K562 (cell line): ENCODE measurements at regions not wholly inside any gene's neighbourhood (a gene's known extent, or its start where the extent isn't known, plus 50 kb on each side); places are given as distances from the start of the nearest gene placed in this dataset.

Source experiments
- ATAC-seq: fragments of 200-7000 bp; cut with Tn5 transposase; 3 replicates; pipeline ENCODE4 v1.9.1; 2020; ENCODE audit warnings: moderate library complexity
- BruUV-seq: library from RNA; stranded (reverse); fragments of 400-500 nt; replicated peaks from 2 replicates; lab custom pipeline; 2021; lab: Mats Ljungman, UMichigan
- CTCF ChIA-PET: fragments of 300-600 bp; formaldehyde crosslinking; extraction: SDS; loops from one replicate; lab custom pipeline; 2021; ENCODE audit warnings: low intra/inter-chr PET ratio; lab: Yijun Ruan, JAX
- POLR2A ChIA-PET: fragments of 300-600, 350-650 bp; sonication (Branson Sonifier 250); formaldehyde crosslinking; extraction: SDS; loops from one replicate; lab custom pipeline; 2021; ENCODE audit warnings: antibody characterized with exemption, inconsistent platforms; lab: Yijun Ruan, JAX
- DNase-seq, 4 experiments: peaks; one replicate each; pipeline versions ENCODE4 v3.0.0 to v3.0.0-alpha.2; 2011 to 2018; ENCODE audit warnings: low spot score in 3 of 4, mixed read lengths in 3 of 4; ENCODE audit errors: extremely low read depth in 1 of 4
- FAIRE-seq: peaks from 2 replicates; lab custom pipeline; 2011; peaks lifted over from hg19 to GRCh38; lab: Jason Lieb, UNC
- H2AFZ ChIP-seq: 2 replicates; pipeline ENCODE4 v1.6.0; 2011; ENCODE audit warnings: low read depth, low read length, control low read depth, inconsistent platforms
- H3K27ac ChIP-seq: fragments of 200-600 bp; 3 replicates; pipeline ENCODE4 v1.8.0; 2011; ENCODE audit warnings: low read depth, mild to moderate bottlenecking, control low read depth, inconsistent platforms, low read length, moderate library complexity, mixed read lengths; ENCODE audit errors: extremely low read depth
- H3K27me3 ChIP-seq, 2 experiments: fragments of 300-600 bp in 1 of 2; 2 replicates in 1 of 2; 3 replicates in 1 of 2; pipeline versions ENCODE4 v1.6.0 to v1.8.0; 2011; ENCODE audit warnings: inconsistent platforms in 2 of 2, low read length in 2 of 2, mild to moderate bottlenecking in 1 of 2, mixed read lengths in 1 of 2, moderate library complexity in 1 of 2; ENCODE audit not compliant: control insufficient read depth in 2 of 2, insufficient read depth in 2 of 2
- H3K36me3 ChIP-seq: fragments of 300-600 bp; 3 replicates; pipeline ENCODE4 v1.8.0; 2011; ENCODE audit warnings: mild to moderate bottlenecking, low read length, inconsistent platforms; ENCODE audit not compliant: control insufficient read depth, insufficient read depth
- H3K4me1 ChIP-seq, 2 experiments: fragments of 200-600 bp in 1 of 2; replicated peaks in 1 of 2; 2 replicates in 1 of 2; 3 replicates in 1 of 2; pipeline versions ENCODE4 v1.5.1 to v1.8.0; 2011; ENCODE audit warnings: inconsistent platforms in 2 of 2, low read length in 2 of 2, mild to moderate bottlenecking in 1 of 2, mixed read lengths in 1 of 2, moderate library complexity in 1 of 2; ENCODE audit not compliant: control insufficient read depth in 2 of 2, insufficient read depth in 2 of 2
- H3K4me2 ChIP-seq: 2 replicates; pipeline ENCODE4 v1.6.1; 2011; ENCODE audit warnings: low read length, control low read depth, inconsistent platforms, mixed read lengths; ENCODE audit not compliant: insufficient read depth
- H3K4me3 ChIP-seq: fragments of 200-600 bp; sonication (generic), shearing (Covaris generic); 2 replicates; pipeline ENCODE4 v1.5.1; 2016; ENCODE audit warnings: control low read depth, inconsistent platforms
- H3K79me2 ChIP-seq: fragments of 200-600 bp; 3 replicates; pipeline ENCODE4 v1.8.0; 2011; ENCODE audit warnings: low read length, inconsistent platforms; ENCODE audit not compliant: control insufficient read depth, insufficient read depth
- H3K9ac ChIP-seq, 2 experiments: 2 replicates each; pipeline versions ENCODE4 v1.6.0 to v1.6.1; 2011; ENCODE audit warnings: low read depth in 2 of 2, low read length in 2 of 2, control low read depth in 1 of 2, inconsistent platforms in 1 of 2, mild to moderate bottlenecking in 1 of 2, mixed read lengths in 1 of 2; ENCODE audit not compliant: insufficient read depth in 1 of 2
- H3K9me1 ChIP-seq: one replicate; pipeline ENCODE4 v1.6.0; 2011; ENCODE audit warnings: inconsistent platforms, mild to moderate bottlenecking, low read length, moderate library complexity; ENCODE audit not compliant: control insufficient read depth, insufficient read depth
- H3K9me3 ChIP-seq: replicated peaks from 2 replicates; pipeline ENCODE4 v1.5.1; 2011; ENCODE audit warnings: low read depth, low read length, inconsistent platforms; ENCODE audit not compliant: control insufficient read depth, insufficient read depth
- H4K20me1 ChIP-seq: replicated peaks from 2 replicates; pipeline ENCODE4 v1.6.1; 2011; ENCODE audit warnings: low read length, inconsistent platforms, mixed read lengths; ENCODE audit not compliant: control insufficient read depth, insufficient read depth
- CHD7 ChIP-seq: fragments of 200-600 bp; sonication (generic); IDR thresholded peaks from one replicate; pipeline ENCODE4 v1.6.1; 2012; ENCODE audit warnings: mild to moderate bottlenecking, low read depth, low read length, inconsistent platforms
- KHSRP ChIP-seq: fragments of 450-650 bp; IDR thresholded peaks from 2 replicates; pipeline ENCODE4 v1.6.1; 2017
- RNF2 ChIP-seq: sonication (generic); IDR thresholded peaks from 2 replicates; pipeline ENCODE4 v1.6.1; 2016
- ZBTB11 ChIP-seq, 3 experiments: fragments of 200-800 bp in 1 of 3; fragments of 250-450 bp in 1 of 3; fragments of 450-650 bp in 1 of 3; sonication (Bioruptor Pico) in 1 of 3; sonication (Bioruptor generic) in 1 of 3; formaldehyde crosslinking in 1 of 3; IDR thresholded peaks; 2 replicates each; pipeline versions ENCODE4 v1.6.1 to v1.8.0; 2016 to 2022; ENCODE audit warnings: mild to moderate bottlenecking in 2 of 3, missing genetic modification characterization in 2 of 3, missing compliant biosample characterization in 1 of 3, moderate library complexity in 1 of 3
- ZC3H11A ChIP-seq: IDR thresholded peaks from 2 replicates; pipeline ENCODE4 v1.6.1; 2012; ENCODE audit warnings: low read depth, low read length, improper control_type of control experiment
- WGBS: fragments of 100-300 bp; shearing (Covaris generic); methylation state at CpG from one replicate; pipeline ENCODE4 v1.1.6; 2016; ENCODE audit warnings: low coverage, mixed read lengths; ENCODE audit not compliant: insufficient coverage; ENCODE audit errors: missing lambda C conversion rate; 5-methylcytosine and 5-hydroxymethylcytosine counted together
- in situ Hi-C: fragments of 300-500 bp; cut with MboI; formaldehyde crosslinking; loops from 4 replicates; pipeline ENCODE4 v1.15.0; 2018; ENCODE audit warnings: inconsistent platforms, mixed read lengths
- intact Hi-C: fragments of 100-400 bp; cut with micrococcal nuclease; formaldehyde crosslinking; loops from 2 replicates; pipeline ENCODE4 v1.14.2; 2022
- TF ChIP-seq, protein P1 (sequence below): fragments of 450-650 bp; IDR thresholded peaks from 2 replicates; pipeline ENCODE4 v1.6.1; 2016

DNA sequence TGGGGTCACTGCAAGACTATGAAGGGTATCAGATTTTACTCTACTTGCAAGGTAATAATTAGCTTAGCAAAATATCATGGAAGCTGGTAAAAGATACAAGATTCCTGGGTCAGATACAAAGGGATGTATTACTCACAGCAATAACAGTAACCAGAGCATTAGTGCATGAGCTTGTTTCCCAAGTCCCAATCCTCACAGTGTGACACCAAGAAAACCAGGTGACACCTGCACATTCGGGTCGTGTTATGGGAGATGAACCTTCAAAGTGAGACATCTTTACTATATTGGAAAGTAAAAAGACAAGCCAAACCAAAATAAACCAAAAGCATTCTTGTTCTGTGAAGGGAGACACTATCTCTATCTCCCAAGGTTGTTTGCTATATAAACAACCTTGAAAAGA lies 528.7 kb upstream of the TGFBR2 start:
- Histone ChIP-seq H3K27me3 (no peaks in the 10 kb centered on the region), H3K9me3 (no peaks in the 10 kb centered on the region; the same call in 1 of the 2 replicates), H4K20me1 (no peaks in the 10 kb centered on the region), H3K9ac (no peak overlapping the region), H3K4me2 (no peak overlapping the region), H3K79me2 (no peaks in the 10 kb centered on the region), H3K4me1 (no peaks in the 10 kb centered on the region), H3K27ac (no peak overlapping the region), H3K9me1 (no peaks in the 10 kb centered on the region), H3K4me3 (no peak overlapping the region), H2AFZ (no peak overlapping the region), H3K36me3 (no peaks in the 10 kb centered on the region)
- 0% methylated on average over 2 of the region's 2 CpGs for WGBS
- FAIRE-seq (no peak), ATAC-seq (no peak), DNase-seq (no peak)
- ChIA-PET CTCF (no interaction called here), POLR2A (no interaction called here)
- intact Hi-C loops (no loop called here), in situ Hi-C loops (no loop called here)
- BruUV-seq = no TSS peak
- TF ChIP-seq KHSRP (no peak), ZBTB11 (CRISPR knock-in tag; IDR thresholded peaks at IDR 0.05) (no peak), RNF2 (no peak), CHD7 (no peak), ZC3H11A (no peak)
- TF ChIP-seq, protein P1, sequence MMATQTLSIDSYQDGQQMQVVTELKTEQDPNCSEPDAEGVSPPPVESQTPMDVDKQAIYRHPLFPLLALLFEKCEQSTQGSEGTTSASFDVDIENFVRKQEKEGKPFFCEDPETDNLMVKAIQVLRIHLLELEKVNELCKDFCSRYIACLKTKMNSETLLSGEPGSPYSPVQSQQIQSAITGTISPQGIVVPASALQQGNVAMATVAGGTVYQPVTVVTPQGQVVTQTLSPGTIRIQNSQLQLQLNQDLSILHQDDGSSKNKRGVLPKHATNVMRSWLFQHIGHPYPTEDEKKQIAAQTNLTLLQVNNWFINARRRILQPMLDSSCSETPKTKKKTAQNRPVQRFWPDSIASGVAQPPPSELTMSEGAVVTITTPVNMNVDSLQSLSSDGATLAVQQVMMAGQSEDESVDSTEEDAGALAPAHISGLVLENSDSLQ = no peak
